GM20000 (cell line): ENCODE measurements at regions not wholly inside any gene's neighbourhood (a gene's known extent, or its start where the extent isn't known, plus 50 kb on each side); places are given as distances from the start of the nearest gene placed in this dataset.

Experiments
- DNase-seq: peaks from one replicate; pipeline ENCODE4 v3.0.0; 2012; ENCODE audit warnings: low spot score
- CTCF ChIP-seq: IDR thresholded peaks from 2 replicates; pipeline ENCODE4 v1.5.1; 2012; ENCODE audit warnings: mild to moderate bottlenecking, control low read depth; ENCODE audit errors: extremely low read depth, missing control alignments

- no peak for DNase-seq
- no peak for TF ChIP-seq CTCF
Observed at GRCh38 chr7:16357474-16357873, 63.9 kb downstream of the CRPPA start.

- no peak for TF ChIP-seq CTCF
- no peak for DNase-seq
Observed at GRCh38 chr7:16356301-16356958, 64.9 kb downstream of the CRPPA start.

- TF ChIP-seq CTCF = no peak
- no peak for DNase-seq
Observed at GRCh38 chr7:16354573-16354972, 66.8 kb downstream of the CRPPA start.

- DNase-seq = no peak
Observed at GRCh38 chr7:16353226-16353625, 68.1 kb downstream of the CRPPA start.

GRCh38 chr7:16350634-16351033, 70.7 kb downstream of the CRPPA start:
- no peak for DNase-seq
- TF ChIP-seq CTCF = no peak

More at GRCh38 chr7:16353226-16353625, 68.1 kb downstream of the CRPPA start:
- TF ChIP-seq CTCF = no peak

- no peak for DNase-seq
- TF ChIP-seq CTCF = no peak
Observed at GRCh38 chr7:16348251-16348650, 73.1 kb downstream of the CRPPA start.

- no peak for TF ChIP-seq CTCF
- DNase-seq = no peak
Observed at GRCh38 chr7:16347827-16348192, 73.5 kb downstream of the CRPPA start.
